CD4-positive, CD25-positive, alpha-beta regulatory T cell (primary cell): ENCODE measurements at regions not wholly inside any gene's neighbourhood (a gene's known extent, or its start where the extent isn't known, plus 50 kb on each side); places are given as distances from the start of the nearest gene placed in this dataset.
A peak's percentile ranks its signal among the peaks of the same experiment; 100 is the strongest.

Experiments
- ATAC-seq, 2 donors: fragments of 150-1000 bp; cut with Tn5 transposase; one replicate each; pipeline ENCODE4 v1.10.0; 2021; ENCODE audit warnings: low read depth in 2 of 2, moderate number of reproducible peaks in 2 of 2, moderate library complexity in 1 of 2
- DNase-seq, 3 donors: peaks; one replicate each; pipeline versions ENCODE4 v3.0.0 to v3.0.0-alpha.2; 2012 to 2022; ENCODE audit warnings: mixed read lengths in 1 of 3
- H3K27ac ChIP-seq: one replicate; pipeline ENCODE4 v1.7.0; 2013; ENCODE audit warnings: mild to moderate bottlenecking, low read length; ENCODE audit not compliant: insufficient read depth, poor library complexity, severe bottlenecking
- H3K27me3 ChIP-seq: one replicate; pipeline ENCODE4 v1.7.0; 2013; ENCODE audit warnings: low read length; ENCODE audit not compliant: control insufficient read depth, insufficient read depth
- H3K36me3 ChIP-seq: one replicate; pipeline ENCODE4 v1.7.0; 2013; ENCODE audit warnings: mild to moderate bottlenecking, low read length, moderate library complexity; ENCODE audit not compliant: control insufficient read depth, insufficient read depth
- H3K4me1 ChIP-seq: 2 replicates; pipeline ENCODE4 v1.7.0; 2013; ENCODE audit warnings: mild to moderate bottlenecking, low read length; ENCODE audit not compliant: insufficient read depth, control insufficient read depth, poor library complexity, severe bottlenecking
- H3K4me3 ChIP-seq: one replicate; pipeline ENCODE4 v1.7.0; 2013; ENCODE audit warnings: low read depth, mild to moderate bottlenecking, low read length, moderate library complexity
- H3K9me3 ChIP-seq, 2 experiments: 1 replicate in 1 of 2; 2 replicates in 1 of 2; pipeline ENCODE4 v1.7.0; 2013; ENCODE audit warnings: low read length in 2 of 2, mild to moderate bottlenecking in 1 of 2, moderate library complexity in 1 of 2; ENCODE audit not compliant: control insufficient read depth in 2 of 2
- H3K27ac Mint-ChIP-seq, 3 donors: one replicate each; pipeline ENCODE4 v1.8.0; 2020 to 2022; ENCODE audit warnings: mild to moderate bottlenecking in 3 of 3, mixed read lengths in 3 of 3, moderate library complexity in 2 of 3
- H3K27me3 Mint-ChIP-seq: one replicate; pipeline ENCODE4 v1.8.0; 2022; ENCODE audit warnings: mild to moderate bottlenecking, mixed read lengths
- H3K36me3 Mint-ChIP-seq: one replicate; pipeline ENCODE4 v1.8.0; 2020; ENCODE audit warnings: mixed read lengths
- H3K4me1 Mint-ChIP-seq, 4 donors: one replicate each; pipeline ENCODE4 v1.8.0; 2020 to 2022; ENCODE audit warnings: mixed read lengths in 4 of 4, mild to moderate bottlenecking in 1 of 4
- H3K4me3 Mint-ChIP-seq, 4 donors: one replicate each; pipeline ENCODE4 v1.8.0; 2020 to 2022; ENCODE audit warnings: mild to moderate bottlenecking in 4 of 4, mixed read lengths in 4 of 4, moderate library complexity in 3 of 4
- H3K9me3 Mint-ChIP-seq, 7 donors: one replicate each; pipeline ENCODE4 v1.8.0; 2020 to 2022; ENCODE audit warnings: mixed read lengths in 7 of 7, mild to moderate bottlenecking in 3 of 7, moderate library complexity in 2 of 7

DNA sequence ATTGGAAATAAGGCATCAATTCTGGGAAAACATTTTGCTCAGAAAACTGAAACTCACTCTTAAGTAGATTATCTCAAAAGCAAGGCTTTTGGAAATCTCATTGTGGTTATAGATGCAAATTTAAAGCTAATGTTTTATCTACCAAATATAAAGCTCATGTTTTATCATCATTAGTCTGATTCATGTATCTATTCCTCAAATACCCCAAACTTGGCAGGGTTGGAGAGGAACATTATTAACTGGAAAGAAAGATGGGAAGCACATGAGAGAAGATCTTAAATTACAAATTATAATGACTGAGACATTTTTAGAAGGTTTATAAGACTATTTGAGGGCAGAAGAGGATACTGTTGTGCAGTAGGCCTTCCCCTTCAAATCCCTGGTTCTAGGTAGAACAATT lies 137.3 kb upstream of the TGFBR2 start:
- H3K27me3 Mint-ChIP-seq, result no peaks in the 10 kb centered on the region
- H3K27ac ChIP-seq, result no peak overlapping the region
- no peaks in the 10 kb centered on the region for H3K36me3 Mint-ChIP-seq
- no peak overlapping the region for H3K4me3 ChIP-seq
- H3K9me3 Mint-ChIP-seq, result peaks cover 0 to 8% (median 1%) of the 10 kb centered on the region in 7 donors
- H3K27ac Mint-ChIP-seq, result no peak overlapping the region
- H3K4me1 Mint-ChIP-seq, result peaks cover 0 to 7% (median 3%) of the 10 kb centered on the region in 4 donors
- H3K4me3 Mint-ChIP-seq, result no peak overlapping the region
- no peaks in the 10 kb centered on the region for H3K27me3 ChIP-seq
- H3K36me3 ChIP-seq, result no peaks in the 10 kb centered on the region
- H3K4me1 ChIP-seq, result no peaks in the 10 kb centered on the region
- ATAC-seq, result no peak
- H3K9me3 ChIP-seq, result no peaks in the 10 kb centered on the region
- no peak for DNase-seq

DNA sequence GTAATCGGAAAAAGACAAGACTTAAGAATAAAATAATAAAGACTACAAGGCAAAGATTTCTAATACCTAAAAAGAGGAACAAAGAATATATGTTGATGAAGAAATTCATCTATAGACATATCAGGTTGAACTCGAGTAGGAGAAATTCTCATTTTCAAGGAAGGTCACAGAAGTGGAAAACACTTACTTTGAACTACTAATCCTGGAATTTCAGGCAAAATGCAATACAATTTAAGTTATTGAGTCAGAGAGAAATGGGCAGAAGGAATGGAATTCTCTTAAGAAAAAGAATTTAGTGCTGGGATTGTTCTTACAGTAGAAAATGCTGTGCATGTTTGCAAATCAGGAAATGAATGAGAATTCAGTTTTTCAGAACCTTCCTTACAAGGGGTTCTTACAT lies 135.9 kb upstream of the TGFBR2 start:
- ATAC-seq, result no peak
- H3K9me3 ChIP-seq, result no peaks in the 10 kb centered on the region
- H3K36me3 ChIP-seq, result no peaks in the 10 kb centered on the region
- Mint-ChIP-seq H3K4me1 (peaks cover 0 to 17% (median 9%) of the 10 kb centered on the region in 4 donors), H3K27ac (no peak overlapping the region), H3K9me3 (peaks cover 0 to 3% (median 0%) of the 10 kb centered on the region in 7 donors), H3K36me3 (no peaks in the 10 kb centered on the region), H3K4me3 (no peak overlapping the region), H3K27me3 (no peaks in the 10 kb centered on the region)
- H3K4me1 ChIP-seq, result no peaks in the 10 kb centered on the region
- H3K27me3 ChIP-seq, result no peaks in the 10 kb centered on the region
- no peak overlapping the region for H3K27ac ChIP-seq
- no peak for DNase-seq
- H3K4me3 ChIP-seq, result no peak overlapping the region

- Histone ChIP-seq H3K9me3 (no peaks in the 10 kb centered on the region), H3K4me3 (no peak overlapping the region), H3K4me1 (no peaks in the 10 kb centered on the region), H3K36me3 (no peaks in the 10 kb centered on the region), H3K27me3 (no peaks in the 10 kb centered on the region), H3K27ac (no peak overlapping the region)
- peaks cover 0 to 18% (median 10%) of the 10 kb centered on the region in 4 donors for H3K4me1 Mint-ChIP-seq
- H3K9me3 Mint-ChIP-seq, result peaks cover 0 to 3% (median 0%) of the 10 kb centered on the region in 7 donors
- no peak for ATAC-seq
- no peaks in the 10 kb centered on the region for H3K36me3 Mint-ChIP-seq
- no peak for DNase-seq
- no peak overlapping the region for H3K4me3 Mint-ChIP-seq
- no peak overlapping the region for H3K27ac Mint-ChIP-seq
- no peaks in the 10 kb centered on the region for H3K27me3 Mint-ChIP-seq
Observed at GRCh38 chr3:30471066-30471465, 135.3 kb upstream of the TGFBR2 start.

- ATAC-seq (no peak), DNase-seq (no peak)
- no peaks in the 10 kb centered on the region for H3K36me3 ChIP-seq
- H3K27me3 ChIP-seq, result no peaks in the 10 kb centered on the region
- peaks cover 0 to 18% (median 10%) of the 10 kb centered on the region in 4 donors for H3K4me1 Mint-ChIP-seq
- no peaks in the 10 kb centered on the region for H3K36me3 Mint-ChIP-seq
- H3K4me3 Mint-ChIP-seq, result no peak overlapping the region
- no peak overlapping the region for H3K4me3 ChIP-seq
- no peak overlapping the region for H3K27ac ChIP-seq
- peak overlapping the region in 1 of 3 donors; percentile 27 for H3K27ac Mint-ChIP-seq
- H3K9me3 Mint-ChIP-seq, result peaks cover 0 to 3% (median 0%) of the 10 kb centered on the region in 7 donors
- H3K4me1 ChIP-seq, result no peaks in the 10 kb centered on the region
- H3K27me3 Mint-ChIP-seq, result no peaks in the 10 kb centered on the region
- H3K9me3 ChIP-seq, result no peaks in the 10 kb centered on the region
Observed at GRCh38 chr3:30471796-30472489, 134.5 kb upstream of the TGFBR2 start.

DNA sequence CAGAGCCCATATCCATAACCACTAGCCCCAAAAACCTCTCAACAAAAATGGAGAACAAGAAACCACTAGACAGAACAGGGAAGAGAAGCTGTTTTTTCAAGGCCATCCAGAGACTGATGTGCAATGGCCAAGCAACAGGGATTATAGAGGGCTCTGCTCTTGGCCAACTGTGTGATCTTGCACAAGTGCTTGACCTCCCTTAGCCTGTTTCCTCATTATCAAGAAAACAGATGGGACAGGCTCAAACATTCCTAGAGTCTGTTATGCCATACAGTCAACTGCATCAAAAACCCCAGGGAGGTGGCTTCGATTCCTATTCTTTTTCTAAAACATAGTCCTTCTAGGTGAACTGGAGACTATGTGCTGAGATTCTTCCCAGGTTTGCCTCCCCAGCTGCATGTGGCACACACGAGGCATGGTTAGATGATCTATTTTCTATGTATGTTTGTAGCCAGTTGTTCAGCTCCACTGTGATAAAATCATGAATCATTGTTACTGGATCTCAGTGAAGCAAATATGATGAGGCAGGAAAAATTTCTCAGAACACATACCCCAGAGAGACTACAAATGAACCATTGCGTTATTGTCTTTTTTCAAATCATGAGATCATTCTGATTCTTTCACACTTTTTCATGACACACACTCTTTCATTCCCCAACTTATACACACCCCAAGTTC lies 132.9 kb upstream of the TGFBR2 start:
- Histone ChIP-seq H3K4me1 (no peaks in the 10 kb centered on the region), H3K27me3 (no peaks in the 10 kb centered on the region), H3K4me3 (no peak overlapping the region), H3K9me3 (no peaks in the 10 kb centered on the region), H3K36me3 (no peaks in the 10 kb centered on the region), H3K27ac (no peak overlapping the region)
- DNase-seq (no peak), ATAC-seq (no peak)
- Mint-ChIP-seq H3K36me3 (no peaks in the 10 kb centered on the region), H3K4me3 (no peak overlapping the region), H3K9me3 (peaks cover 0 to 3% (median 0%) of the 10 kb centered on the region in 7 donors), H3K27ac (peak overlapping the region in 1 of 3 donors; percentile 28), H3K27me3 (no peaks in the 10 kb centered on the region), H3K4me1 (peaks cover 0 to 21% (median 16%) of the 10 kb centered on the region in 4 donors)

DNA sequence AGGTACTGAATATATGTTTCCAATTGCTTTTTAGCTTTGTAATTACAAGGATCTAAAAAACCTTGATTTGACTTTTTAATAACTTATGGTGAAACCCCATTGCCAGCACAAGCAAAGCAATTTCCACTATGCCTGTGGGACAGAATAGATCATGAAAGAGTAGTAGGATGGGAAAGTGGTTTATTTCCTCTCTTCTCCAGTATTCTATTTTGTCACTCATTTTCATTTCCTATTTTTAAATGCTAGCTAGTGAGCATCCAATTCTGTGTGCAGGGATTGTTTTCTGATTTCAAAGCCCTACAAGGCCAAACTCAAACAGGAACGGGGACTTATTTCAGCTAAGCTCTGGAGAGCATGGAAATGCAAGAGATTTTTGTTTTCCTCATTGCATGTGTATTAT lies 132.0 kb upstream of the TGFBR2 start:
- H3K36me3 Mint-ChIP-seq, result no peaks in the 10 kb centered on the region
- DNase-seq (no peak), ATAC-seq (no peak)
- no peaks in the 10 kb centered on the region for H3K27me3 Mint-ChIP-seq
- H3K27ac Mint-ChIP-seq, result no peak overlapping the region
- H3K4me3 ChIP-seq, result no peak overlapping the region
- H3K9me3 Mint-ChIP-seq, result peaks cover 0 to 3% (median 0%) of the 10 kb centered on the region in 7 donors
- H3K36me3 ChIP-seq, result no peaks in the 10 kb centered on the region
- H3K4me3 Mint-ChIP-seq, result no peak overlapping the region
- peaks cover 0 to 21% (median 16%) of the 10 kb centered on the region in 4 donors for H3K4me1 Mint-ChIP-seq
- no peaks in the 10 kb centered on the region for H3K4me1 ChIP-seq
- H3K27ac ChIP-seq, result no peak overlapping the region
- no peaks in the 10 kb centered on the region for H3K9me3 ChIP-seq
- no peaks in the 10 kb centered on the region for H3K27me3 ChIP-seq

GRCh38 chr3:30475038-30475808 lies 131.2 kb upstream of the TGFBR2 start:
- Mint-ChIP-seq H3K27me3 (no peaks in the 10 kb centered on the region), H3K27ac (peak overlapping the region in 1 of 3 donors; percentile 7), H3K36me3 (no peaks in the 10 kb centered on the region), H3K4me1 (peaks cover 0 to 21% (median 14%) of the 10 kb centered on the region in 4 donors), H3K4me3 (no peak overlapping the region), H3K9me3 (peaks cover 0 to 3% (median 0%) of the 10 kb centered on the region in 7 donors)
- ATAC-seq (peak; percentile 55 to 73), DNase-seq (peak in 2 of 3 donors; percentile 6 to 10)
- H3K27ac ChIP-seq, result no peak overlapping the region
- H3K27me3 ChIP-seq, result no peaks in the 10 kb centered on the region
- no peaks in the 10 kb centered on the region for H3K9me3 ChIP-seq
- no peaks in the 10 kb centered on the region for H3K4me1 ChIP-seq
- no peak overlapping the region for H3K4me3 ChIP-seq
- no peaks in the 10 kb centered on the region for H3K36me3 ChIP-seq
